ENCODE measurements at regions not wholly inside any gene's neighbourhood (a gene's known extent, or its start where the extent isn't known, plus 50 kb on each side); places are given as distances from the start of the nearest gene placed in this dataset.
"Not testable (repeated sequence)": the region's sequence is repeated elsewhere in the genome, so short reads cannot be mapped to it uniquely, and the experiment has no call there.

DNA sequence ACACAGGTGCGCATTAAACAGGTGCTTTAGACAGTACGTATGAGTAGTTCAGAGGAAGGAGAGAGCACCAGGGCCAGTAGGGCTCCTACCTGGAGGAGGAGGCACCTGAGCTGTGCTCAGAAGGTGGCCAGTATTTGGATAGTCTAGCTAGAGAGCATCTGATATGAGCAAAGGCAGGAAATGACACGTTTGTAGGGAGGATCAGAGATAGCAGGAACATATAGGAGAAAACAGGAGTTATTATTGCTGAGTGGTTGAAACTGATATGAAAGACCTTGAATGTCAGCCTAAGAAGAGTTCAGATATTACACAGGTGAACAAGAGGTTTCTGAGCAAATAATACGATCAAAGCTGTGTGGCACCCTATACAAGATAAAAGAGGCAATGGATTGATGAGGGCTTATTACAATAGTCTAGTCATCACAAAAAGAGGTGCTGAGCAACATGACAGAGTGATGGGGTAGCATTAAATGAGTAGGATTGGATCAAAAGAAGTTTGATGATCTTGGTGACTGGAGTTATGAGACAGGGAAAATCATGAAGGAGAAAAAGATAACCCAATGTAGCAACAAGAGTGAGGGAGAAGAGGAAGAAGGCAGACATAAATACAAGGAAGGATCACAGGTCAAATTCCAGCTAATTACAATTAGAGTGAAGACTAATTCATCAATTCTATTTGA is 69.8 kb upstream of the HIVEP1 start:
- no peak overlapping the region for H3K4me3 ChIP-seq
- H3K4me1 ChIP-seq: no peaks in the 10 kb centered on the region
- TF ChIP-seq CTCF (IDR thresholded peaks at IDR 0.05): no peak
- no peaks in the 10 kb centered on the region for H3K27me3 ChIP-seq
- no peaks in the 10 kb centered on the region for H3K9me3 ChIP-seq
- H3K36me3 ChIP-seq: no peaks in the 10 kb centered on the region
- no peak overlapping the region for H3K27ac ChIP-seq
- DNase-seq: no peak
- intact Hi-C loops (cut with DNase I; ENCODE audit: low total_unique reads): no loop called here

- H3K9me3 ChIP-seq; H3K4me3 ChIP-seq; DNase-seq; H3K4me1 ChIP-seq; H3K36me3 ChIP-seq; H3K27ac ChIP-seq; intact Hi-C loops (cut with DNase I; ENCODE audit: low total_unique reads); H3K27me3 ChIP-seq: not testable (repeated sequence)
Observed at GRCh38 chr6:11940532-11941166, 71.5 kb upstream of the HIVEP1 start.

DNA sequence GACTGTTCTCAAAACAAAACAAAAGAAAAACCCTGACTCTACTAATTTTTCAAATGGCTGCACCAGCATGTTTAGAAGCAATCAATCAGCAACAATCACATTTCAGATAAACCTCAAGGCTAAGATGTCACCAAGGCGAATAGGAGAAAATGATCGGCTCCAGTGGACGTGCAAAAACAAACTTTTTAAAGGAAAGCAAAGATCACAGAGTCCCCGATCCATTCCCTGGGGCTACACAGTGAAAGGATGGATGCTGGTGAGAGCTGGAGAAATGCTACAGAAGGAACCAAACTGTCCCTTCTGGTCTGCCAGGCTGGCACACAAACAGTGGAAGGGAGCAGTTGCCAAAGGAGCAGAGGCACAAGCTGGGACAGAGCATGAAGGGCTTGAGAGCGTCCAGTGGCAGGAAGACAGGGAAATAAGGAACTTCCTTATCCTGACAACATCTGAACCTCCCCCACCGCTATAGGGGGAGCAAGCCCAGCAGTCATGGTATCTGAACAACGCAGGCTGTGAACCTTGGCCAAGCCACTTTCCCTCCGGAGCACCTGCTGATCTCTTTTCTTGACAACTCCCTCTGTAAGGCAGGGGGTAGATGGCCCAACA is 73.7 kb upstream of the HIVEP1 start:
- Histone ChIP-seq H3K9me3 (no peaks in the 10 kb centered on the region), H3K4me3 (no peak overlapping the region), H3K27me3 (no peaks in the 10 kb centered on the region), H3K27ac (no peak overlapping the region), H3K4me1 (no peaks in the 10 kb centered on the region), H3K36me3 (no peaks in the 10 kb centered on the region)
- intact Hi-C loops (cut with DNase I; ENCODE audit: low total_unique reads): no loop called here
- TF ChIP-seq CTCF (IDR thresholded peaks at IDR 0.05): no peak
- DNase-seq: no peak

DNA sequence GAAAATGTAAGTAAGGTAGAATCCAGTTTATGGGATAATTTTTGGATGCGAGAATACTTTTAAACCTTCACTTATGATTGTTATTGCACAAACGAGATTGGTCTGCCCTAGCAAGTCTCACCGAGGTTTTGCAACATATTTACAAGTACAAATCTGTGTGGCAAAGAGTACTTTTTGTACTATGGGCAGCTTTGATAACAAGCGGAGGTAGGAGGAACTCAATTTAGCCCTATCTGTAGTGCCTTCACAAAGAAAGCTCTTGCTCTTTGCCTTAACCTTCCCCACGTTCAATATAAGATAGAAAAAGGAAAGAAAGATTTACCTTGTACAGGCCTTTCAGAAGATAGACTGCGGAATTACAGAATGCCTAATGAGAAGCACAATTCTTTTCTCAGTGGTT is 77.5 kb upstream of the HIVEP1 start:
- H3K36me3 ChIP-seq: no peaks in the 10 kb centered on the region
- H3K4me3 ChIP-seq: no peak overlapping the region
- H3K4me1 ChIP-seq: no peaks in the 10 kb centered on the region
- no peaks in the 10 kb centered on the region for H3K9me3 ChIP-seq
- no peak for DNase-seq
- H3K27ac ChIP-seq: no peak overlapping the region
- intact Hi-C loops (cut with DNase I; ENCODE audit: low total_unique reads): no loop called here
- H3K27me3 ChIP-seq: no peaks in the 10 kb centered on the region
- no peak for TF ChIP-seq CTCF (IDR thresholded peaks at IDR 0.05)

- H3K4me1 ChIP-seq; H3K36me3 ChIP-seq; H3K4me3 ChIP-seq; intact Hi-C loops (cut with DNase I; ENCODE audit: low total_unique reads); H3K27ac ChIP-seq; H3K27me3 ChIP-seq; H3K9me3 ChIP-seq; DNase-seq: not testable (repeated sequence)
Observed at GRCh38 chr6:11932892-11933291, 79.2 kb upstream of the HIVEP1 start.

DNA sequence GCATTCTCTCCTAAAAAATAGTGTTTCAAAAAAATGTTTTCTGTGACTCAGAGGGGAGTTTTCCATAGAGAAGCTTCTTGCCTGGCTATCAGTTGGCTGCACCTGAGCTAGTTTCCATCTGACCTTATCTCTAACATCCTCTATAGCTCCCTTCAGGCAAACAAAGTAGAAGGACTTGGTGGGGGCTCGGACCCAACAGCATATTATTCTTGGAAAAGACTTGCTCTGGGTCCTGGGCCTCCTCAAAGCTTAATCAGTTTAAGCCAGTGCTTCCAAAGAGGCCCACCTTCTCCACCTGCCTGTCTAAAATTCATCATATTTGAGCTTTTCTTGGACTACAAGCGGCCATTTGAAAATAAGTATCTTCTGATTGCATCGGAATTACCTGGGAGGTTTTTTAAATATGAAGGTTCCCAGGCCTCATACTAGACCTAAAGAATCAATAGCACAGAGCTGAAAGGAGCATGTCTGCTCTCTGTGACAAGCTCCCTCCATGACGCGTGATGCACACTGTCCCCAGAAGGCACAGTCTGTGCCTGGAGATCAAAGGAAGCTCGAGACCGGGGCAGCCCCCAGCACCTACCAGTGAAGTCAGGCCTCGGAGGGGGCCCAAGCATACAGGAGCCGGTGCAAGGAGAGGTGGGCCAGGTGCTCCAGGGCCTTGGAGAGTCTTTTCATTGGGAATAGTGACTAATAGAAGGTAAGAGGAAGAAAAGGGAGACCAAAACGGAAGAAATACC is 80.6 kb upstream of the HIVEP1 start:
- Histone ChIP-seq H3K36me3 (no peaks in the 10 kb centered on the region), H3K27me3 (no peaks in the 10 kb centered on the region), H3K27ac (no peak overlapping the region), H3K4me1 (no peaks in the 10 kb centered on the region), H3K4me3 (no peak overlapping the region), H3K9me3 (no peaks in the 10 kb centered on the region)
- no peak for DNase-seq
- TF ChIP-seq CTCF (IDR thresholded peaks at IDR 0.05): no peak
- intact Hi-C loops (cut with DNase I; ENCODE audit: low total_unique reads): no loop called here

DNA sequence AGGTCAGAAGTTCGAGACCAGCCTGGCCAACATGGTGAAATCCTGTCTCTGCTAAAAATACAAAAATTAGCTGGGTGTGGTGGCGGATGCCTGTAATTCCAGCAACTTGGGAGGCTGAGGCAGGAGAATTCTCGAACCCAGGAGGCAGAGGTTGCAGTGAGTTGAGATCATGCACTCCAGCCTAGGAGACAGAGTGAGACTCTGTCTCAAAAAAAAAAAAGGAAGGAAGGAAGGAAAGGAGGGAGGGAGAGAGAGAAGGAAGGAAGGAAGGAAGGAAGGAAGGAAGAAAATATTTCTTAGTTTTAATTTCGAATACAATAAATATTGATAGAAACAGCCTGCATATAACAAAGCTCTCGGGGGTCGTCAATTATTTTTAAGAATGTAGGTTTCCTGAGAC is 81.3 kb upstream of the HIVEP1 start:
- DNase-seq; H3K4me1 ChIP-seq; H3K27ac ChIP-seq; intact Hi-C loops (cut with DNase I; ENCODE audit: low total_unique reads); H3K9me3 ChIP-seq; H3K4me3 ChIP-seq; H3K36me3 ChIP-seq; H3K27me3 ChIP-seq: not testable (repeated sequence)
